SU-DHL-6 (cell line): ENCODE measurements at regions not wholly inside any gene's neighbourhood (a gene's known extent, or its start where the extent isn't known, plus 50 kb on each side); places are given as distances from the start of the nearest gene placed in this dataset.

ENCODE experiments used
- H2AFZ ChIP-seq: fragments of 200-600 bp; sonication (generic); 2 replicates; pipeline ENCODE4 v1.6.1; 2014; ENCODE audit warnings: low read depth, mild to moderate bottlenecking, moderate library complexity, mixed read lengths, antibody characterized with exemption, low read length; ENCODE audit not compliant: severe bottlenecking
- H3F3A ChIP-seq: fragments of 200-600 bp; shearing (Covaris generic); 2 replicates; pipeline ENCODE4 v1.6.0; 2016; ENCODE audit warnings: antibody characterized with exemption, mild to moderate bottlenecking; ENCODE audit not compliant: insufficient read depth
- H3K27ac ChIP-seq: fragments of 200-600 bp; sonication (generic); 2 replicates; pipeline ENCODE4 v1.5.1; 2016; ENCODE audit warnings: low read depth, mild to moderate bottlenecking, low read length, moderate library complexity, mixed read lengths
- H3K27me3 ChIP-seq: fragments of 200-600 bp; sonication (generic), shearing (Covaris generic); 2 replicates; pipeline ENCODE4 v1.6.0; 2014; ENCODE audit warnings: mild to moderate bottlenecking, low read length
- H3K36me3 ChIP-seq: fragments of 200-600 bp; sonication (generic); 2 replicates; pipeline ENCODE4 v1.6.1; 2014; ENCODE audit warnings: mild to moderate bottlenecking, low read length, mixed read lengths
- H3K4me2 ChIP-seq: fragments of 300-600, 200-600 bp; shearing (Covaris generic), sonication (generic); 2 replicates; pipeline ENCODE4 v1.6.0; 2014; ENCODE audit warnings: low read length, low read depth, mild to moderate bottlenecking; ENCODE audit not compliant: poor library complexity, severe bottlenecking
- H3K4me3 ChIP-seq: fragments of 200-600 bp; sonication (generic); 2 replicates; pipeline ENCODE4 v1.5.1; 2014; ENCODE audit warnings: antibody characterized with exemption, low read length, mild to moderate bottlenecking, mixed read lengths; ENCODE audit not compliant: insufficient read depth, poor library complexity, severe bottlenecking
- H3K79me2 ChIP-seq: fragments of 200-600 bp; sonication (generic); 2 replicates; pipeline ENCODE4 v1.6.1; 2014; ENCODE audit warnings: mild to moderate bottlenecking, low read length, moderate library complexity; ENCODE audit not compliant: insufficient read depth
- H3K9ac ChIP-seq: fragments of 200-600 bp; sonication (generic); 2 replicates; pipeline ENCODE4 v1.7.0; 2014; ENCODE audit warnings: mild to moderate bottlenecking, low read length
- H3K9me2 ChIP-seq: fragments of 200-600 bp; sonication (generic); replicated peaks from 2 replicates; pipeline ENCODE4 v1.6.1; 2014; ENCODE audit warnings: low read length; ENCODE audit not compliant: insufficient read depth
- H3K9me3 ChIP-seq: fragments of 200-600 bp; sonication (generic); 2 replicates; pipeline ENCODE4 v1.6.1; 2014; ENCODE audit warnings: low read length, mixed read lengths; ENCODE audit not compliant: insufficient read depth
- H4K20me1 ChIP-seq: fragments of 200-600 bp; sonication (generic); 2 replicates; pipeline ENCODE4 v1.6.1; 2014; ENCODE audit warnings: low read depth, mild to moderate bottlenecking, antibody characterized with exemption, low read length, moderate library complexity, mixed read lengths
- CTCF ChIP-seq: fragments of 200-600 bp; sonication (generic); IDR thresholded peaks from one replicate; pipeline ENCODE4 v1.5.1; 2017; ENCODE audit warnings: antibody characterized with exemption, mild to moderate bottlenecking, low read length, moderate library complexity; ENCODE audit not compliant: insufficient read depth, poor library complexity, severe bottlenecking
- EZH2phosphoT487 ChIP-seq: fragments of 200-600 bp; sonication (generic), shearing (Covaris generic); conservative IDR thresholded peaks from 2 replicates; pipeline ENCODE4 v1.6.1; 2018; ENCODE audit warnings: mild to moderate bottlenecking, antibody characterized with exemption, low read length, moderate library complexity, mixed read lengths

DNA sequence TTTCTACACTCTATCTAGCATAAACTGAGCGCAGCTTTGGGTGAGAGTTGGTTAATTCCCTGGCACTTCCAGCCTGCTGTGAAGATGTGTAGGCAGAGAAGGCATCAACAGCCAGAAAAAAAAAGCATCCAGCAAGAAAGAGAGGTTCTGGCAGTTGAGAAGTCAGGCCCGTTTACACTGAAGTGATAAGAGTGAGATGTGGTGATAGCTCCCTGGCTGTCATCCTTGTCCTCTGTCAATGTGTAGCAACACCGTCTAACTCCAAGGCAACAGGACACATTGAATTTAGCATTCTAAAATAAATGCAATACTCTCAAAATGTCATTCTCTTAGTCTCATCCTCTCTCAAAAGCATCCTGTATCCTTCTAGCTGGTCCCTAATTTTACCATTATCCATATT lies 193.6 kb upstream of the BTBD3 start:
- no peaks in the 10 kb centered on the region for H3K9me2 ChIP-seq
- no peak overlapping the region for H3K27ac ChIP-seq
- TF ChIP-seq CTCF (no peak), EZH2phosphoT487 (no peak)
- H4K20me1 ChIP-seq: no peaks in the 10 kb centered on the region
- H3K4me2 ChIP-seq: no peak overlapping the region
- H3K4me3 ChIP-seq: no peak overlapping the region
- no peaks in the 10 kb centered on the region for H3K27me3 ChIP-seq
- no peak overlapping the region for H2AFZ ChIP-seq
- H3K9ac ChIP-seq: no peak overlapping the region
- no peaks in the 10 kb centered on the region for H3K36me3 ChIP-seq
- H3F3A ChIP-seq: no peaks in the 10 kb centered on the region
- no peaks in the 10 kb centered on the region for H3K79me2 ChIP-seq
- no peaks in the 10 kb centered on the region for H3K9me3 ChIP-seq

- Histone ChIP-seq H3K4me2 (no peak overlapping the region), H3K9me3 (no peaks in the 10 kb centered on the region), H3K9ac (no peak overlapping the region), H3K4me3 (no peak overlapping the region), H4K20me1 (no peaks in the 10 kb centered on the region), H3F3A (no peaks in the 10 kb centered on the region), H2AFZ (no peak overlapping the region), H3K9me2 (no peaks in the 10 kb centered on the region), H3K79me2 (no peaks in the 10 kb centered on the region), H3K27ac (no peak overlapping the region), H3K36me3 (no peaks in the 10 kb centered on the region), H3K27me3 (no peaks in the 10 kb centered on the region)
- TF ChIP-seq EZH2phosphoT487: no peak
- no peak for TF ChIP-seq CTCF
These were observed 191.7 kb upstream of the BTBD3 start for GRCh38 chr20:11726026-11726425.

DNA sequence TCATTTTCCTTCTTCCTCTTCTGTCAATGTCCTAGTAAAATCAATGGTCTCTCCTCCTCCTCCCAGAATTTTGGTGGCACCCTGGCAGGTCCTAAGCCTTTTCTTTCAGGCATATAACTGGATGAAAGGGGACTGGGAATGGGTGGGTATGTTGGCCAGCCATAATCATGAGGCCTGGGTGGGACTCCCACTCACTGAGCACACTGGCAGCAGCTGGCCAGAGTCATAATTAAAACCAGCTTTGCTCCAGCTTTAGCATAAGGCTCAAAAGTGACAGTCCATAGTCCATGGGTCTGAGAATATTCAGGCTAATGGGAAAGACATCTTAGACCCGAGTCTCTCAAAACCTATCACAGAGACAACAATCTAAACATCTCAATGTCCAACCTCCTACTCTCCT lies 190.0 kb upstream of the BTBD3 start:
- Histone ChIP-seq H3K79me2 (no peaks in the 10 kb centered on the region), H3K36me3 (no peaks in the 10 kb centered on the region), H3K4me3 (no peak overlapping the region), H3K27me3 (no peaks in the 10 kb centered on the region), H3K9ac (no peak overlapping the region), H3K27ac (no peak overlapping the region), H3K4me2 (no peak overlapping the region), H2AFZ (no peak overlapping the region), H4K20me1 (no peaks in the 10 kb centered on the region), H3K9me2 (no peaks in the 10 kb centered on the region), H3K9me3 (no peaks in the 10 kb centered on the region), H3F3A (no peaks in the 10 kb centered on the region)
- TF ChIP-seq CTCF: no peak

- TF ChIP-seq CTCF: no peak
- Histone ChIP-seq H3K9ac (no peak overlapping the region), H3K9me2 (no peaks in the 10 kb centered on the region), H2AFZ (no peak overlapping the region), H3F3A (no peaks in the 10 kb centered on the region), H3K27ac (no peak overlapping the region), H3K4me3 (no peak overlapping the region), H3K9me3 (no peaks in the 10 kb centered on the region), H3K27me3 (no peaks in the 10 kb centered on the region), H3K4me2 (no peak overlapping the region), H3K36me3 (no peaks in the 10 kb centered on the region), H3K79me2 (no peaks in the 10 kb centered on the region), H4K20me1 (no peaks in the 10 kb centered on the region)
These were observed 188.8 kb upstream of the BTBD3 start for GRCh38 chr20:11728937-11729336.
